Activated CD4-positive, alpha-beta T cell treated with anti-CD3 and anti-CD28 coated beads, Interleukin-2, amount 10 ng/mL, durations not matched to agents 24 days and 14 days (primary cell): ENCODE measurements at regions not wholly inside any gene's neighbourhood (a gene's known extent, or its start where the extent isn't known, plus 50 kb on each side); places are given as distances from the start of the nearest gene placed in this dataset.
"Not testable (repeated sequence)": the region's sequence is repeated elsewhere in the genome, so short reads cannot be mapped to it uniquely, and the experiment has no call there.

Experiments used
- DNase-seq: peaks from one replicate; pipeline ENCODE4 v3.0.0; 2022
- H3K27ac Mint-ChIP-seq: one replicate; pipeline ENCODE4 v1.8.0; 2022; ENCODE audit warnings: mild to moderate bottlenecking, mixed read lengths
- H3K27me3 Mint-ChIP-seq: one replicate; pipeline ENCODE4 v1.8.0; 2022; ENCODE audit warnings: mixed read lengths
- H3K36me3 Mint-ChIP-seq: one replicate; pipeline ENCODE4 v1.8.0; 2022; ENCODE audit warnings: low read depth, mild to moderate bottlenecking, mixed read lengths
- H3K4me1 Mint-ChIP-seq: one replicate; pipeline ENCODE4 v1.8.0; 2021; ENCODE audit warnings: mixed read lengths
- H3K4me3 Mint-ChIP-seq: one replicate; pipeline ENCODE4 v1.8.0; 2022; ENCODE audit warnings: mild to moderate bottlenecking, moderate library complexity, mixed read lengths
- H3K9me3 Mint-ChIP-seq: one replicate; pipeline ENCODE4 v1.8.0; 2021; ENCODE audit warnings: mixed read lengths
- intact Hi-C: fragments of 100-400 bp; cut with micrococcal nuclease; formaldehyde crosslinking; loops from one replicate; pipeline ENCODE4 v1.15.1; 2023

DNA sequence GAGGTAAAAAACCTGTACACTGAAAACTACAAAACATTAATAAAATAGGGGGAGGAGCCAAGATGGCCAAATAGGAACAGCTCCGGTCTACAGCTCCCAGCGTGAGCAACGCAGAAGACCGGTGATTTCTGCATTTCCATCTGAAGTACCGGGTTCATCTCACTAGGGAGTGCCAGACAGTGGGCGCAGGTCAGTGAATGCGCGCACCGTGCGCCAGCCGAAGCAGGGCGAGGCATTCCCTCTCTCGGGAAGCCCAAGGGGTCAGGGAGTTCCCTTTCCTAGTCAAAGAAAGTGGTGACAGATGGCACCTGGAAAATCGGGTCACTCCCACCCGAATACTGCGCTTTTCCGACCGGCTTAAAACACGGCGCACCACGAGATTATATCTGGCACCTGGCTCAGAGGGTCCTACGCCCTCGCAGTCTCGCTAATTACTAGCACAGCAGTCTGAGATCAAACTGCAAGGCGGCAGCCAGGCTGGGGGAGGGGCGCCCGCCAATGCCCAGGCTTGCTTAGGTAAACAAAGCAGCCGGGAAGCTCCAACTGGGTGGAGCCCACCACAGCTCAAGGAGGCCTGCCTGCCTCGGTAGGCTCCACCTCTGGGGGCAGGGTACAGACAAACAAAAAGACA, 400.9 kb upstream of the FGF16 start:
- H3K4me3 Mint-ChIP-seq: peak overlapping the region; percentile 2
- H3K9me3 Mint-ChIP-seq: not testable (repeated sequence)

GRCh38 chrX:77060572-77060971, 386.6 kb upstream of the FGF16 start:
- Mint-ChIP-seq H3K4me3 (no peak overlapping the region), H3K9me3 (no peaks in the 10 kb centered on the region), H3K27me3 (no peaks in the 10 kb centered on the region), H3K27ac (no peak overlapping the region), H3K4me1 (no peaks in the 10 kb centered on the region), H3K36me3 (no peaks in the 10 kb centered on the region)
- intact Hi-C loops: no loop called here
- no peak for DNase-seq

More for the DNA sequence above, 400.9 kb upstream of the FGF16 start:
- H3K4me1 Mint-ChIP-seq, H3K36me3 Mint-ChIP-seq, H3K27ac Mint-ChIP-seq, intact Hi-C loops, DNase-seq, H3K27me3 Mint-ChIP-seq: not testable (repeated sequence)

GRCh38 chrX:77061022-77061421, 386.2 kb upstream of the FGF16 start:
- no peak overlapping the region for H3K27ac Mint-ChIP-seq
- H3K4me1 Mint-ChIP-seq: no peaks in the 10 kb centered on the region
- H3K9me3 Mint-ChIP-seq: no peaks in the 10 kb centered on the region
- intact Hi-C loops: no loop called here
- no peak for DNase-seq
- H3K27me3 Mint-ChIP-seq: no peaks in the 10 kb centered on the region
- no peak overlapping the region for H3K4me3 Mint-ChIP-seq
- H3K36me3 Mint-ChIP-seq: no peaks in the 10 kb centered on the region

DNA sequence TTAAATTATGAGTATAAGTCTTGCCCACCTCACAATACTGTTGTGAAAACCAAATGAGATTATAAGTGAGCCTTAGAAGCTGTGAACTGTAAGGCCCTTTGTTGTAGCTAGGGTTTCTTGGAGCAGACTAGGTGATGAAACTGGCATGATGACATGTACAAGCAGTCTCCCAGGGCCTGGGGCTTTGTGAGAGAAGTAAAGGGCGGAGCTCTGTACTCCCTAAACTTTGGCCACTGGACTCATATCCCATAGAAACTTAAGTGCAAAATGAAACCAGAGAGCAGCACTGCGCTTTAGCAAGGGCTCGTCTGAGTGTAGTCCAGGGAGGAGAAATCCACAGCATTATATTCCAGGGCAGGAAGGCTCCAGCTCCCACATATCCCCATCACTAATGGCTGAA, 385.6 kb upstream of the FGF16 start:
- no peaks in the 10 kb centered on the region for H3K9me3 Mint-ChIP-seq
- no peaks in the 10 kb centered on the region for H3K4me1 Mint-ChIP-seq
- no peak overlapping the region for H3K4me3 Mint-ChIP-seq
- H3K36me3 Mint-ChIP-seq: no peaks in the 10 kb centered on the region
- intact Hi-C loops: no loop called here
- no peak overlapping the region for H3K27ac Mint-ChIP-seq
- H3K27me3 Mint-ChIP-seq: no peaks in the 10 kb centered on the region
- no peak for DNase-seq

GRCh38 chrX:77065896-77066295, 381.3 kb upstream of the FGF16 start:
- DNase-seq: no peak
- H3K4me3 Mint-ChIP-seq: no peak overlapping the region
- intact Hi-C loops: no loop called here
- H3K27ac Mint-ChIP-seq: no peak overlapping the region
- H3K9me3 Mint-ChIP-seq: no peaks in the 10 kb centered on the region
- H3K4me1 Mint-ChIP-seq: peaks cover 10% of the 10 kb centered on the region
- H3K36me3 Mint-ChIP-seq: no peaks in the 10 kb centered on the region
- H3K27me3 Mint-ChIP-seq: no peaks in the 10 kb centered on the region

DNA sequence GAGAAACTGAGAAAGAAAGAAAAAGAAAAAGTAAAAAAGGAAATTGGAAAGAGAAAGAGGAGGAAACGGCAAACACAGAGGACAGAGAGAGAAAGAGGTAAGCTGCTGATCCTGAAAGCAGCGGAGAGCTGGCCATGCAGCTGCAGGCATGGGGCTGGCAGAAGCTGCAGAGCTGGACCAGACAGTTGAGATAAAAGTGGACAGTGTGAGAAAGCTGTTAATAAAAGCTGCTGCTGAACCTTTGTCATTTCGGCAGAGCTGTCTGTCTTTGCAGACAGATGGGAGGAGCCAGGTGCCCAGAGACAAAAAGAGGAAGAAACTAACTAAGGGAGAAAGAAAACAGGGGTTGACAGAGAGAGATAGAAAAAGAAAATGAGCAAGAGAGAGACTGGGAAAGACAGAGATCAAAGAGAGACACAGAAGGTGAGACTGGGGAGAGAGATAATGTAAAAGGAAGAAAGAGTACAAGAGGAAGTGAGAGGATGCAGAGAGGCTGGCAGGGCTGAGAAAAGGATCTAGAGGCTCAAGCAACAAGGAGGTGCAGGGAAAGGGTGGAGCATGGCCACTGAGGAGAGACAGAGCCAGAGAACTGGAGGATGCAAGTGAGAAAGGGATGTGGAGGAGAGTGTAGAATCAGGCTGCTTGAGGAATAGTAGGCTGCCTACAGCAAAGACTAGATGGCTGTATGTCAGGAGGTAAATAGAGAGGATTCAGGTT, 376.8 kb upstream of the FGF16 start:
- H3K36me3 Mint-ChIP-seq: no peaks in the 10 kb centered on the region
- peaks cover 10% of the 10 kb centered on the region for H3K4me1 Mint-ChIP-seq
- no peaks in the 10 kb centered on the region for H3K27me3 Mint-ChIP-seq
- peak overlapping the region; percentile 70 for H3K4me3 Mint-ChIP-seq
- intact Hi-C loops: no loop called here
- no peak for DNase-seq
- H3K27ac Mint-ChIP-seq: peak overlapping the region; percentile 53
- no peaks in the 10 kb centered on the region for H3K9me3 Mint-ChIP-seq

DNA sequence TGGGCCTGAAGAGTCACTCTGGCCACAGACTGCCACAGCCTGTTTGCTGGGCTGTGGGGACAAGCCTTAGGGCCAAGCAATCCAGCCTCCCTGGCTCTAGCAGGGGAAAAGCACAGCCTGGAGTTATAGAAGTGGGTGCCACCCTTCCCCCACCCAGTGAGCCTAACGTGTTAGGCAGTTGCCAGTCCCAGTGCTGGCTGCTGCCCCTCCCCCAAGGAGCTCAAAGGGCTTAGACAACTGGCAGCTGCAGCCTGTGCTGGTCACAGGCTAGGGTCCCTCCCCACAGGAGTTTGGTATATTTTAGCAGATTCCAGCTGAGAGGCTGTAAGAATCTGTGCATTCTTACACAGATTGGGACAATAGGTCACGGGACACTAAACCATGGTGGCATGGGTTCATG, 370.3 kb upstream of the FGF16 start:
- Mint-ChIP-seq H3K27ac (no peak overlapping the region), H3K36me3 (no peaks in the 10 kb centered on the region), H3K27me3 (no peaks in the 10 kb centered on the region), H3K4me3 (no peak overlapping the region), H3K4me1 (no peaks in the 10 kb centered on the region), H3K9me3 (peaks cover 3% of the 10 kb centered on the region)
- intact Hi-C loops: no loop called here
- DNase-seq: no peak

GRCh38 chrX:77081237-77081636, 366.0 kb upstream of the FGF16 start:
- DNase-seq, H3K27me3 Mint-ChIP-seq, H3K4me1 Mint-ChIP-seq, H3K36me3 Mint-ChIP-seq, H3K4me3 Mint-ChIP-seq, intact Hi-C loops, H3K27ac Mint-ChIP-seq, H3K9me3 Mint-ChIP-seq: not testable (repeated sequence)

DNA sequence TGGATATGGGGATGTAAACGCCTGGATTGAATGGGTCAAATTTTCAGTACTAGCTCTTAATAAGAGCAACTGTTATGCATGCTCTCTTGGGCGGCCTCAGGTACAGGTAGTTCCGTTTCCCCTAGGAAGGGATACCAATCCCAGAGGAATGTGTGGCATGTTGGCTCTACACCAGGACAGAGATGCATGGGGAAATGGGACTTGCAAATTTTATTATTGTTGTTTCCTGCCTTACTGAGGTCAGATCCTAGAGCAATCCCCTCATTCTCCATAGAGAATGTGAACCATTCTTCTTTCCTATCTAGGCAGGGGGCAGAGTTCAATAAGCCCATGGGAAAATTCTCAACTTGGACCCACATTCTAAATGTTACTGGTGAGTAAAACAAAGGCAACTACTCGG, 361.8 kb upstream of the FGF16 start:
- Mint-ChIP-seq H3K9me3 (no peaks in the 10 kb centered on the region), H3K4me3 (no peak overlapping the region), H3K27ac (no peak overlapping the region), H3K4me1 (no peaks in the 10 kb centered on the region), H3K36me3 (no peaks in the 10 kb centered on the region), H3K27me3 (no peaks in the 10 kb centered on the region)
- intact Hi-C loops: no loop called here
- DNase-seq: no peak

GRCh38 chrX:77087529-77088169, 359.5 kb upstream of the FGF16 start:
- no peak overlapping the region for H3K4me3 Mint-ChIP-seq
- DNase-seq: no peak
- intact Hi-C loops: no loop called here

GRCh38 chrX:77088233-77088632, 359.0 kb upstream of the FGF16 start:
- intact Hi-C loops: no loop called here
- no peak overlapping the region for H3K4me3 Mint-ChIP-seq
- no peaks in the 10 kb centered on the region for H3K36me3 Mint-ChIP-seq
- no peak for DNase-seq
- no peaks in the 10 kb centered on the region for H3K4me1 Mint-ChIP-seq
- H3K27me3 Mint-ChIP-seq: no peaks in the 10 kb centered on the region
- H3K9me3 Mint-ChIP-seq: no peaks in the 10 kb centered on the region
- no peak overlapping the region for H3K27ac Mint-ChIP-seq

More at GRCh38 chrX:77087529-77088169, 359.5 kb upstream of the FGF16 start:
- no peaks in the 10 kb centered on the region for H3K9me3 Mint-ChIP-seq
- H3K36me3 Mint-ChIP-seq: no peaks in the 10 kb centered on the region
- H3K27ac Mint-ChIP-seq: no peak overlapping the region
- no peaks in the 10 kb centered on the region for H3K4me1 Mint-ChIP-seq
- H3K27me3 Mint-ChIP-seq: no peaks in the 10 kb centered on the region

GRCh38 chrX:77114501-77114900, 332.7 kb upstream of the FGF16 start:
- no peaks in the 10 kb centered on the region for H3K36me3 Mint-ChIP-seq
- H3K27me3 Mint-ChIP-seq: no peaks in the 10 kb centered on the region
- intact Hi-C loops: no loop called here
- no peaks in the 10 kb centered on the region for H3K4me1 Mint-ChIP-seq
- DNase-seq: no peak
- H3K27ac Mint-ChIP-seq: no peak overlapping the region
- no peaks in the 10 kb centered on the region for H3K9me3 Mint-ChIP-seq
- no peak overlapping the region for H3K4me3 Mint-ChIP-seq

- DNase-seq: no peak
- H3K27ac Mint-ChIP-seq: no peak overlapping the region
- no peaks in the 10 kb centered on the region for H3K9me3 Mint-ChIP-seq
- H3K4me3 Mint-ChIP-seq: no peak overlapping the region
- H3K4me1 Mint-ChIP-seq: no peaks in the 10 kb centered on the region
- no peaks in the 10 kb centered on the region for H3K27me3 Mint-ChIP-seq
- H3K36me3 Mint-ChIP-seq: no peaks in the 10 kb centered on the region
- intact Hi-C loops: no loop called here
Measured at GRCh38 chrX:77118686-77119085, 328.5 kb upstream of the FGF16 start.

GRCh38 chrX:77119706-77120105, 327.5 kb upstream of the FGF16 start:
- Mint-ChIP-seq H3K36me3 (no peaks in the 10 kb centered on the region), H3K27me3 (no peaks in the 10 kb centered on the region), H3K4me3 (no peak overlapping the region), H3K4me1 (no peaks in the 10 kb centered on the region), H3K27ac (no peak overlapping the region), H3K9me3 (no peaks in the 10 kb centered on the region)
- DNase-seq: no peak
- intact Hi-C loops: no loop called here
